Heart left ventricle (tissue), 16 donors: ENCODE measurements at regions not wholly inside any gene's neighbourhood (a gene's known extent, or its start where the extent isn't known, plus 50 kb on each side); places are given as distances from the start of the nearest gene placed in this dataset.

Experiments used
- ATAC-seq, 4 donors: fragments of 200-7000 bp; cut with Tn5 transposase; one replicate each; pipeline ENCODE4 v1.9.1; 2020 to 2022; ENCODE audit warnings: moderate library complexity in 4 of 4, mild to moderate bottlenecking in 3 of 4, moderate number of reproducible peaks in 1 of 4
- DNase-seq, 5 donors: peaks; one replicate each; pipeline ENCODE4 v3.0.0-alpha.2; 2020
- H3K27ac ChIP-seq, 12 donors: fragments of 200-600 bp; sonication (generic) in 4 of 12; one replicate each; pipeline versions ENCODE4 v1.5.0 to v1.8.0; 2016 to 2022; ENCODE audit warnings: mild to moderate bottlenecking in 2 of 12
- H3K27me3 ChIP-seq, 9 donors: fragments of 200-600 bp; sonication (generic) in 2 of 9; one replicate each; pipeline versions ENCODE4 v1.5.1 to v1.8.0; 2016 to 2022; ENCODE audit warnings: mild to moderate bottlenecking in 3 of 9
- H3K36me3 ChIP-seq, 9 donors: fragments of 200-600 bp; sonication (generic) in 2 of 9; one replicate each; pipeline versions ENCODE4 v1.5.0 to v1.8.0; 2018 to 2022; ENCODE audit warnings: mild to moderate bottlenecking in 2 of 9
- H3K4me1 ChIP-seq, 12 donors: fragments of 200-600 bp; sonication (generic) in 4 of 12; one replicate each; pipeline versions ENCODE4 v1.5.0 to v1.8.0; 2016 to 2022; ENCODE audit warnings: mild to moderate bottlenecking in 3 of 12
- H3K4me3 ChIP-seq, 12 donors: fragments of 200-600 bp; sonication (generic) in 4 of 12; one replicate each; pipeline versions ENCODE4 v1.5.0 to v1.8.0; 2017 to 2022; ENCODE audit warnings: mild to moderate bottlenecking in 9 of 12, moderate library complexity in 4 of 12
- H3K9me3 ChIP-seq, 12 donors: fragments of 200-600 bp; sonication (generic) in 4 of 12; one replicate each; pipeline versions ENCODE4 v1.5.0 to v1.8.0; 2016 to 2022; ENCODE audit warnings: mild to moderate bottlenecking in 1 of 12
- POLR2A ChIP-seq, 2 donors: fragments of 450-650 bp; IDR thresholded peaks; one replicate each; pipeline ENCODE4 v1.6.1; 2017; ENCODE audit warnings: antibody characterized with exemption in 2 of 2, mild to moderate bottlenecking in 2 of 2, moderate library complexity in 2 of 2
- WGBS, 4 donors: extraction: QIAGEN DNeasy Blood & Tissue Kit in 2 of 4; methylation state at CpG; one replicate each; pipeline versions ENCODE4 v1.1.5 to v1.1.7; 2013 to 2018; 5-methylcytosine and 5-hydroxymethylcytosine counted together
- intact Hi-C, 10 donors: fragments of 100-400 bp; cut with DNase I; formaldehyde crosslinking; loops; one replicate each; pipeline versions ENCODE4 v1.11.1 to v1.14.2; 2022
- TF ChIP-seq, protein P1 (sequence below), 12 donors: fragments of 200-600 bp; sonication (generic) in 4 of 12; IDR thresholded peaks; one replicate each; pipeline versions ENCODE4 v1.5.0 to v1.8.0; 2018 to 2022; ENCODE audit warnings: antibody characterized with exemption in 12 of 12, mild to moderate bottlenecking in 5 of 12
- donor health status: ischemic (EF 13 %, LVEDD 7.1; RV severe dilation, severe dysfunction).
- donor health status: healthy with polysubstance abuse.
- donor health status: DM: no; HTN: yes; CAD: no.
- donor health status: DM: no; HTN: no; CAD: no.
- donor health status: ischemic (EF 25% LVEDD 6.9; RV normal size, moderate dysfunction).
- donor health status: ischemic (EF 25% LVEDD 5.7; RV mildly dilated, moderate dysfunction).
- donor health status: healthy.
- donor health status: DM: yes; HTN: yes; CAD: no.
- donor health status: ischemic (EF 35%, LVEDD 5.7; RV mildly dilated, moderate dysfunction).
- donor health status: nonischemic (EF 11% LVEDD 7.7; RV severe dilation, severe dysfunction).
- donor health status: DM: yes; HTN: yes; CAD: no.
- donor health status: PGD.
- donor health status: ischemic (EF 29% LVEDD 5.4; RV normal size, mild dysfunction).
- donor health status: nonischemic (EF 23%, LVEDD 6.1; RV moderate dilation, normal function).

DNA sequence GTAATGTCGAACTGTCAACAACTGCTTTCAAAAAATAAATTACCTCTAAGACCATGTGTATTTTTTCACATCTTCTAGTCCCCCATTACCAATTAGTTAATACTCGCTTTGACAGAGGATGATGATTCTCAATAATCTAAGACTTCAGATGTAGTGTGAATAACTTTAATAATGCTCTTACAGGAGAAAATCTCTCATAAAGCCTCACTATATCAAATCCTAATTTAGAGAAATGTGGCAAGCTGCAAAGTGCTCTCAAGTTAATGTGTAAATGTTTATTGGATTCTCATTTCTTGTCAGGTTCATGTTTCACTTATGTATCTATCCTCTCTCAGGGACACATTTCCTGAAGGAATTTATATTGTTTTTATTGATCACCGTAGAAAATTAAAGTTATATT, 223.9 kb downstream of the CDH7 start:
- no peak overlapping the region for H3K4me3 ChIP-seq
- no peaks in the 10 kb centered on the region for H3K4me1 ChIP-seq
- no peaks in the 10 kb centered on the region for H3K27me3 ChIP-seq
- H3K27ac ChIP-seq: no peak overlapping the region
- H3K9me3 ChIP-seq: no peaks in the 10 kb centered on the region
- ATAC-seq (no peak), DNase-seq (no peak)
- TF ChIP-seq, protein P1, sequence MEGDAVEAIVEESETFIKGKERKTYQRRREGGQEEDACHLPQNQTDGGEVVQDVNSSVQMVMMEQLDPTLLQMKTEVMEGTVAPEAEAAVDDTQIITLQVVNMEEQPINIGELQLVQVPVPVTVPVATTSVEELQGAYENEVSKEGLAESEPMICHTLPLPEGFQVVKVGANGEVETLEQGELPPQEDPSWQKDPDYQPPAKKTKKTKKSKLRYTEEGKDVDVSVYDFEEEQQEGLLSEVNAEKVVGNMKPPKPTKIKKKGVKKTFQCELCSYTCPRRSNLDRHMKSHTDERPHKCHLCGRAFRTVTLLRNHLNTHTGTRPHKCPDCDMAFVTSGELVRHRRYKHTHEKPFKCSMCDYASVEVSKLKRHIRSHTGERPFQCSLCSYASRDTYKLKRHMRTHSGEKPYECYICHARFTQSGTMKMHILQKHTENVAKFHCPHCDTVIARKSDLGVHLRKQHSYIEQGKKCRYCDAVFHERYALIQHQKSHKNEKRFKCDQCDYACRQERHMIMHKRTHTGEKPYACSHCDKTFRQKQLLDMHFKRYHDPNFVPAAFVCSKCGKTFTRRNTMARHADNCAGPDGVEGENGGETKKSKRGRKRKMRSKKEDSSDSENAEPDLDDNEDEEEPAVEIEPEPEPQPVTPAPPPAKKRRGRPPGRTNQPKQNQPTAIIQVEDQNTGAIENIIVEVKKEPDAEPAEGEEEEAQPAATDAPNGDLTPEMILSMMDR (IDR thresholded peaks at IDR 0.05): no peak
- no peak for TF ChIP-seq POLR2A (IDR thresholded peaks at IDR 0.05)
- 76 to 84% (median 79%) methylated on average over 3 of the region's 3 CpGs for WGBS, 4 donors
- no peaks in the 10 kb centered on the region for H3K36me3 ChIP-seq
- intact Hi-C loops: no loop called here

DNA sequence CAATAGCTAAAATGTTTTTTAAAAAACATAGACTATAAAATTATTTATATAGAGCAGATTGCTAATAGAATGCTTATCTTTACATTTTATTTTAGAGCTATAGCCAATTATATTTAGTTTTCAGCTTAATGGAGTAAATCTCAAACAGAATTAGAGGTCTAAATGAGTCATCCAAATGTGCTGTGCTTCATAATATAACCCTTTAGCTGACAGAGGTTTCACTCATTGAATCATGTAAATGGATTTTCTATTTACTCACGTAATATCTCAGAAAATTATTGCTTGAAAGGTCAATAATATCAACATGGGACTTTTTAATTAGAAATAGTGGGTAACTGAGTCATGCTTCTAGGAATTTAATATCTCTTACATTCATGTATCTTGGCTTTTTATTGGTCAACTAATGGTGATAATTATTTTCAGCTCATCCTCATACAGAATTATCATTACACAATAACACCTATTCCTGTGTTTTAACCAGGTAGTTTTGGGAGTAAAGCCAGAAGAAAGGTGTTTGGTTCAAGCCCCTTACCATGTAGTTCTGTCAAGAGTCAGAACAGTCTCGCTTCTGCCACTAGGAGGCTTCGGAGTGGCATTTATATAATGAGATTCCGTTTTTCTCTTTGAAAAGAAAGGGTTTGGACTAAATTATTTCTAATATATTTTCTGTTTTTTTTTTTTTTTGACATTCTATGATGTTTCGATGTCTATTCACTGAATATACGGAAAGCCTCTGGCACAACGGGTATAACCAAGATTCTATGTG, 217.6 kb downstream of the CDH7 start:
- Histone ChIP-seq H3K36me3 (no peaks in the 10 kb centered on the region), H3K9me3 (no peaks in the 10 kb centered on the region), H3K27ac (no peak overlapping the region), H3K4me1 (no peaks in the 10 kb centered on the region), H3K4me3 (no peak overlapping the region), H3K27me3 (no peaks in the 10 kb centered on the region)
- ATAC-seq (no peak), DNase-seq (no peak)
- intact Hi-C loops: no loop called here
- no peak for TF ChIP-seq POLR2A (IDR thresholded peaks at IDR 0.05)
- TF ChIP-seq, protein P1 (IDR thresholded peaks at IDR 0.05): peak in 7 of 12 donors; percentile 13 to 41 (median 29)
- 54 to 62% (median 59%) methylated on average over 7 of the region's 7 CpGs for WGBS, 4 donors

DNA sequence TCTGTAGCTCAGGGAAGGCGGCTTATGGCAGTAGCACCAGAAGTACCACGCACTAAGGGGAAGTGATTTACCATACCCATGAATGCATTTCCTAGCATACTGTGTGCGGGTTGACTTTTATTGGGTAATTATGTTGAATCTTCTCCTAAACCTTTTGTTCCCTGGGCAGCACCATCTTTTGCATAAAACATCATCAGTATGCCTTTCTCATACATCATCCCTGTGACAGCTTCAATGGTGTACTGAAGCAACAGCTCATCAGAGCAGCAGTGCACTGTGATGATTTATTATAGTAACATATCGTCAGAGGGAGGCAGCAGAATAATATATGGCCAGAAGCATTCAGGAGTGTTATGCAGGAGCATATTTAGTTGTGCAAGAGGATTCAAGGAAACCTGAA, 204.9 kb downstream of the CDH7 start:
- TF ChIP-seq, protein P1 (IDR thresholded peaks at IDR 0.05): no peak
- no peak for TF ChIP-seq POLR2A (IDR thresholded peaks at IDR 0.05)
- no peak for ATAC-seq
- 69 to 82% (median 79%) methylated on average over 4 of the region's 4 CpGs for WGBS, 4 donors
- intact Hi-C loops: loop anchor here in 1 of 10 donors (10.0 kb wide), 1 partner anchor 59 kb away; no protein-coding TSS in a partner anchor
- Histone ChIP-seq H3K4me3 (no peak overlapping the region), H3K27me3 (no peaks in the 10 kb centered on the region), H3K9me3 (no peaks in the 10 kb centered on the region), H3K36me3 (no peaks in the 10 kb centered on the region), H3K4me1 (no peaks in the 10 kb centered on the region), H3K27ac (no peak overlapping the region)
- DNase-seq: no peak

DNA sequence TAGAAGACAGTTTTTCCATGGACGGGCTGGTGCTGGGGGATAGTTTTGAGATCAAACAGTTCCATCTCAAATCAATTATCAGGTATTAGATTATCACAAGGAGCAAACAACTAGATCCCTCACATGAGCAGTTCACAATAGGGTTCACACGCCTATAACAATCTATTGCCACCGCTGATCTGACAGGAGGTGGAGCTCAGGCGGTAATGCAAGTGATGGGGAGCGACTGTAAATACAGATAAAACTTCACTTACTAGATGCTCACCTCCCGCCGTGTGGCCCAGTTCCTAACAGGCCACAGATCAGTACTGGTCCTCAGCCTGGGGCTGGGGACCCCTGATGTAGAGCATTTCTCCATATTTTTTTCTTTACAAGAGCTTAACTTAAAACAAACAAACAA, 203.6 kb downstream of the CDH7 start:
- H3K36me3 ChIP-seq: no peaks in the 10 kb centered on the region
- no peaks in the 10 kb centered on the region for H3K4me1 ChIP-seq
- H3K27me3 ChIP-seq: no peaks in the 10 kb centered on the region
- no peak for TF ChIP-seq POLR2A (IDR thresholded peaks at IDR 0.05)
- TF ChIP-seq, protein P1 (IDR thresholded peaks at IDR 0.05): no peak
- DNase-seq (no peak), ATAC-seq (no peak)
- intact Hi-C loops: loop anchor here in 1 of 10 donors (10.0 kb wide), 1 partner anchor 60 kb away; no protein-coding TSS in a partner anchor
- H3K27ac ChIP-seq: no peak overlapping the region
- H3K4me3 ChIP-seq: no peak overlapping the region
- WGBS, 4 donors: 89 to 95% (median 92%) methylated on average over 7 of the region's 7 CpGs
- H3K9me3 ChIP-seq: no peaks in the 10 kb centered on the region
